CD4-positive, alpha-beta T cell treated with Interleukin-4 for 4 hours (primary cell): ENCODE measurements at regions not wholly inside any gene's neighbourhood (a gene's known extent, or its start where the extent isn't known, plus 50 kb on each side); places are given as distances from the start of the nearest gene placed in this dataset.
"Not testable (repeated sequence)": the region's sequence is repeated elsewhere in the genome, so short reads cannot be mapped to it uniquely, and the experiment has no call there.

Experiments
- DNase-seq: peaks from one replicate; pipeline ENCODE4 v3.0.0-alpha.2; 2020

DNA sequence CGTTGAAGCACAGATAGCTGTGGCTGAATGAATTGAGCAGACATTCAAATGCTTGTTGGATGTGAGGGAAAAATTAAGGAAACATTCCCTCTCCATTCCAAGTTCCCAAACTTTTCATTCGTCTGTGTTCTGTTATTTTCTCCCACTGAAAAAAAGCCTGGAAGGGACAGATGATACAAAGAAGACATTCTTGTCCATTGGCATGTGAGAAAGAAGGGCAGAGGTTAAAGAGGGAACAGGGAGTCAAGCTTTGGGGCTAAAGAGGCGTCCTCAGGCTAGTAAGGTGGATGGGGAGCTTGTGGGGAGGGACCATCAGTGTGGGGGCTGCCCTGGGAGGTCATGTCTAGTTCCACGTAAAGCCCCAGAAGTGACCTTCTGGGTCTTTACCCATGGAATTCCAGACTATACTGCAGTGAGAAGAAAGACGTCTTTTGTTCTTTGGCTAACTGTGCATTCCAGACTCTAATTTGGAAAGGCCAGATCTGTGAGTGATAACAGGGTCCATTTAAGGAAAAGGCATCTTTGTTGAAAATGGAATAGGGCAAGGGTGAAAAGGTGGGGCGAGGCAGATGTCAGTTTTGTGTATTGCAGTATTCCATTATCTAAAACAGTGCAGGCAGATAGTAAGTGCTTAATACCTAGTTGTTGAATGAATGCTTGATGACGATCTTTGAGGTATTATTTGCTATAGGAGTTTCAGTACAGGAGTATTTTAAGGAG is 117.5 kb downstream of the SOX4 start:
- no peak for DNase-seq

GRCh38 chr6:21712213-21712612 is 118.7 kb downstream of the SOX4 start:
- no peak for DNase-seq

- DNase-seq, result no peak
Measured at GRCh38 chr6:21713481-21713880, 119.9 kb downstream of the SOX4 start.

DNA sequence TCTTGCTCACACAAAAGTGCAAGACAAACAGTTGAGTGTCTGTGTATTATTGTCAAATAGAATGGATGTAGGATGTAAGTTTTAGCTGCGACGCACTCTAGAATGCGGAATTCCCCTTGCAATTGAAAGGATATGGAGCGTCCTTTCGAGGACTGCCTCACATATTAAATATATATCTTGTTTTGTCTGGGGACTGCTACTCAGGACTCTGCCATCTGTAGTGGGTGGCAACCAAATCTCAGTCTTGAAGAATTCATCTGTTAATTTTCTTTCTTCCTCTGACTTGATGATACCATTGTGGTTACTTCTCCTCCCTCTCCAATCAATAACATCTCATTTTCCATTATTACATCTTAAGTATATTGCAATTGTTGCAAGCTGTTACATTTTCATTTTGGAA is 121.6 kb downstream of the SOX4 start:
- DNase-seq, result no peak

- DNase-seq, result no peak
Measured at GRCh38 chr6:21722510-21722909, 129.0 kb downstream of the SOX4 start.

DNA sequence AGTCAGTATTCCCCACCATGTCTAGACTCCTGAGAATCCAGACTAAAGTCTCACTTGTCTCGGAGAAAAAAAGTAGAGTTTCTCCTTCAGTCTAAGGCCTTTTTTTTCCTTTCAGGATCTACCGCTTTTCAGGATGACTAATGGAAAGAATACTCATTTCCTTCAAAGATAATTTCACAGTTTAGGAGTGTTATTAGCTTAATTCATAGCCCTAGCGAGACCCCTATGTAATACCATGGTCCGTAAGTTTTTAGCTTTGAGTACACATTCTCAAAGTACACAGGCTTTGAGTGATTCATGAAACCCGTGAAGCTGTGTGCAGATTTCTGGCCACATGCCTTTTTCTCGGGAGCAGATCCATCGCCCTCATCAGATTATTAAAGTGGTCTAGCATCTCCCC is 133.1 kb downstream of the SOX4 start:
- DNase-seq, result no peak

DNA sequence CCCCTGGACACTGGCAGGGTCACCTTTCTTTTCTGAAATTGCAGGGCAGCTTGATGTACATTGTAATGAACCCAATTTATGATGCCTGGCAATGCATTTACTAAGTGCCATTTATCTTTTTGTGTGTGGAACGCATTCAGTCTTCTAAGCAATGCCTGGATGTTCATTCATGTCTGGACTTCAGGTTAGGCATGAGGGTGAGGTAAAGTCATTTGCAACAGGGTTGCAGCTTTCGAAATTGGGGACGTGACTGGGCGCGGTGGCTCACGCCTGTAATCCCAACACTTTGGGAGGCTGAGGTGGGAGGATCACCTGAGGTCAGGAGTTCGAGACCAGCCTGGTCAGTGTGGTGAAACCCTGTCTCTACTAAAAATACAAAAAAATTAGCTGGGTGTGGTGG is 134.6 kb downstream of the SOX4 start:
- DNase-seq, result no peak

- DNase-seq, result no peak
Measured at GRCh38 chr6:21729431-21729830, 135.9 kb downstream of the SOX4 start.

- DNase-seq, result no peak
Measured at GRCh38 chr6:21730533-21730932, 137.0 kb downstream of the SOX4 start.

DNA sequence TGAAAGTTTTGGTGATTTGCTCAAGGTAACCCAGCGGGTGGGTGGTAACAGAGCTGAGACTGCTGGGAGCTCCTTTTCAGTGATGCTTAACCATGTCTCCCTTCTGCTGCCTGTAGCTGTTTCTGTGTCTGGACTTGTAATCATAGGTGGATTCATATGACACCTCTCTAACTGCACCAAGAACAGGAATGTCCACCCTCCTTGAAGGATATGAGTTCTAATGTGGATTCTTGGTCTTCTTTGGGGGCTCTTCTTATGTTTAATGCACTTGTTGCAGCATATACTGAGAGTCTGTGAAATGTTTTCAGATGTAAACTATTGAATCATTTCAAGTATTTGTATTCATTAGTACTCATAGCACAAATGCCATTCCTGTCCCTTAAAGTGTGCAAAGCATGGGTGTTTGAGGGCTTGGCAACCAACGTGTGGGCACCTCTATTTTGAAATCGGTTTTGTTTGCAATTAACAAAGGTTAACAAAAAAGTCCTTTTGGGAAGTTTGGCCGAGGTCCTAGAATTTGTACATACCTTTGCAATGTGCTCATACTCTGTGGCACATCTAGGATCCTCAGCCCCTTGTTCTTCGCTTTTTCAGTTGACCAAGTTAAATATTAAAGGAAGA is 138.0 kb downstream of the SOX4 start:
- DNase-seq, result no peak

GRCh38 chr6:21732032-21732730 is 138.6 kb downstream of the SOX4 start:
- DNase-seq, result not testable (repeated sequence)

- DNase-seq, result no peak
Measured at GRCh38 chr6:21732731-21733130, 139.2 kb downstream of the SOX4 start.

GRCh38 chr6:21733311-21733710 is 139.8 kb downstream of the SOX4 start:
- no peak for DNase-seq

DNA sequence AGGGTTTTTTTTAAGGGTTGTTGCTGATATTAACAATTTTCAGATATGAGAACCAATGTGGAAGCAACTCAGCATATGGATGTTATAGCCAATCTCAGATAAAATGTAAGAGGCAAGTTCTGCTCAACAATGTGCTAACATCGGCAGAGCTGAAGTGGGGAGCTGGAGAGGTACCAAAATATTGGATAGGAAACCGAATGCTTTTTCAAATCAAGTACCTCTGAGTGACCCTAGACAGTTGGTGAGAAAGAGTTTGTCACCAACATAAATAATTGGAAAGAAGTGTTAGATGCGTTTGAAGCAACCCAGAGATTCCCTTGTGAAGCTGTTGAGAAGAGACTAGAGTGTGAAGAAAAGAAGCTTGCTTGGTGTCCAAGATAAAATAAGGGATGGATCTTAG is 140.7 kb downstream of the SOX4 start:
- no peak for DNase-seq

GRCh38 chr6:21738180-21739094 is 144.9 kb downstream of the SOX4 start:
- no peak for DNase-seq

DNA sequence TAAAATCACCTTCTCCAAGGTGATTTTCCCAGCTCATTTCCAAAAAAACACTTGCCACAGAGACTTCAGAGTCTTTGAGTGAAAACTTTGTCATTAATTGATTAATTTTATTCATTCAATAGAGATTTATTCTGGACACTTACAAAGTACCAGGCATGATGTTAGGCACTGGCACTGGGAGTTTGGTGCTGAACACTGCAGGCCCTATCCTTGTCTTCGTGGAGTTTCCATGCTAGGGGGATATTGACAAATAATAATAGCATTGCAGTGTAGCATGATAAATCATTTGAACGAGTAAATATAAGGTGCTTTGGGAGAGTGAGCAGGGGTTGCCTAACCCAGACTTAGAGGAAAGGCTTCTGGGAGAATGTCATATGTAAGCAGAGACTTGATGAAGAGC is 145.7 kb downstream of the SOX4 start:
- DNase-seq, result no peak

- no peak for DNase-seq
Measured at GRCh38 chr6:21739838-21740237, 146.3 kb downstream of the SOX4 start.

GRCh38 chr6:21740376-21741124 is 147.0 kb downstream of the SOX4 start:
- DNase-seq, result no peak

DNA sequence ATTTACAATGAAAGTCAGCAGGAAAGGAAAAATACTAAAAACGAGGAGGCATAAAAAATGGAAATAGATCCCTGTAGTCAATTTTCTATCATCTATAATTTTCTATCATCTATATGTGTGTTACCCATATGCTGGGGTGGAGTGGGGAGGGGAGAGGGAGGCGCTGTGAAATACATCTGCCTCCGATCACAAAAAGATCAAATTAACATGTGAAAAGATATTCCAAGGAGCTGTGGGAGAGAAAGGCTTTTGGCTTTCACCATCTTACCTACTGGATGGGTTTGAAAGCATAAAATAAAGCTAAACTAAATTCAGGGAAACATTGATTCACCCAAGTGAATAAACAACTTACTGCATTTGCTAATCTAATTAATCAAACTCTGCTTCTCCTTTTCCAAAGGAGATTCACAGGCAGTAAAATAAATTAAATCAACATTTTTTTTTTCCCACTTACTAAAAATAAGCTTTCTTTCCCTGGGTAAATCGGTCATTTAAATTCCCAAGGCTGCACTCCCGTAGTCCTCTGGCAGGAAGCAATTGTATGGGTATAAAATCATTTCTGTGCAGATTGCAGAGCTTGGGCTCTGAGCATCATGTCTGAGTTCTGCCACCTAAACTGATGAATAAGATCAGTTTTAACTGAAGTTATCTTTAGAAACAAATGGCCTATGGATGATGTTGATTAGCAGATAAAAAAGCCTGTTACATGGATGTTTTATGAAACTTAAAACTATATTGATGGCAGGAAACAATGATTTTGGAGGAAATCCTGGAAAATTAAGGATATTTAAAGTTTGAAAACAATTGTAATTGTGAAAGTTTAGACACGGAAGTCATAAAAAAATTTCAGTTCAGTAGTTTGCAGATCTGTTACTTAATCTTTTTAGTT is 147.9 kb downstream of the SOX4 start:
- no peak for DNase-seq

GRCh38 chr6:21742238-21742660 is 148.7 kb downstream of the SOX4 start:
- no peak for DNase-seq

- DNase-seq, result no peak
Measured at GRCh38 chr6:21744331-21744730, 150.8 kb downstream of the SOX4 start.
